GM21447 (cell line): ENCODE measurements at regions not wholly inside any gene's neighbourhood (a gene's known extent, or its start where the extent isn't known, plus 50 kb on each side); places are given as distances from the start of the nearest gene placed in this dataset.
"Not testable (repeated sequence)": the region's sequence is repeated elsewhere in the genome, so short reads cannot be mapped to it uniquely, and the experiment has no call there.

Source experiments
- ATAC-seq: cut with Tn5 transposase; IDR thresholded peaks from one replicate; pipeline ENCODE4 v1.9.1; 2021; ENCODE audit not compliant: unreplicated experiment

DNA sequence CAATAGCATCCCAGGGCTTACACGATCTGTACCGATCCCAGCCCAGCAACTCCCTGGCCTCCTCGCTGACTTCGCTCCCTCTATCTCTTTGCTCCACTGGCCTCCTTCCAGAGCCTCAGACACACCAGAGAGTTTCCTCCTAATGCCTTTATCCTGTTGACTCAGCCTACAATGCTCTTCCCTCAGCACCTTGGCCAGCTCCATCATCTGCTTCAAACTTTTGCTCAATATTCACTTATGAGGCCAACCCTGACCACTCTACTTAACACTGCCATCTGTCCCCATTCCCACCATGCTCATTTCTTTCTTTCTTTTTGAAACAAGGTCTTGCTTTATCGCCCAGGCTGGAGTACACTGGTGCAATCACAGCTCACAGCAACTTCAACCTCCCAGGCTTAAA, 180.9 kb downstream of the CEP170 start:
- ATAC-seq = not testable (repeated sequence)

DNA sequence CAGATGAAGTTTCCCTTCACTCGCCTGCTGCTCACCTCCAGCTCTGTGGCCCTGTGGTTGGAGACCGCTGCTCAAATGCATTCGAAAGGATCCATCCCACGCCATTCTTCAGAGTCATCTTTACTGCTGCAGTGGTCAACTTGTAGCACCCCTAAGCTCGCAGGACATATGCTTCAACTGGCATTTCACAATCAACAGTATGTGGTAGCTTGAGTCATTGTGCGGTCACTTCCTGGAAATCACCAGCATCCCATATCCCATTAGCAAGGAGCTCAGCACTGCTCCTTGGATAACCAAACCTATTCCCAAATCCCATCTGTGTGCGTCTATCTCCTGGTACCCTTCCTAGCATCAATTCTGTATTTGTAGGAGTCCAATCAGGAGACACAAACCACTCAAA, 188.0 kb downstream of the CEP170 start:
- not testable (repeated sequence) for ATAC-seq

- not testable (repeated sequence) for ATAC-seq
These were observed 193.1 kb downstream of the CEP170 start for GRCh38 chr1:243061965-243062364.

DNA sequence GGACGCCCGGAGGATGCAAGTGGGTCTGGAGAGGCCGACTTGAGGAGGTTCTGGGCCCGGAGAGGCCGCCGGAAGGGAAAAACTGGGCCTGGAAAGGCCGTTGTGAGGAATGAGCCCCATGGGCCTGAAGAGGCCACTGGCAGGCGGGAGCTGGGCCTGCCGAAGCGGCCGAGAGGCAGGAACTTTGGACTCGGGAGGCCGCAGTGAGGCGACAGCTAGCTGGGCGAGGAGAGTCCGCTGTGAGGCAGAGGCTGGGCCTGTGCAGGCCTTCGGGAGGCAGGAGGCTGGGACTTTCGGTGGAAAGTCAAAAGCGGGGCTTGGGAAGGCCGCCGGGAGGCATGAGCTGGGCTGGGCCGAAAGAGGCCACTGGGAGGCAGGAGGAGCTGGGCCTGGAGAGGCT, 199.6 kb downstream of the CEP170 start:
- not testable (repeated sequence) for ATAC-seq

DNA sequence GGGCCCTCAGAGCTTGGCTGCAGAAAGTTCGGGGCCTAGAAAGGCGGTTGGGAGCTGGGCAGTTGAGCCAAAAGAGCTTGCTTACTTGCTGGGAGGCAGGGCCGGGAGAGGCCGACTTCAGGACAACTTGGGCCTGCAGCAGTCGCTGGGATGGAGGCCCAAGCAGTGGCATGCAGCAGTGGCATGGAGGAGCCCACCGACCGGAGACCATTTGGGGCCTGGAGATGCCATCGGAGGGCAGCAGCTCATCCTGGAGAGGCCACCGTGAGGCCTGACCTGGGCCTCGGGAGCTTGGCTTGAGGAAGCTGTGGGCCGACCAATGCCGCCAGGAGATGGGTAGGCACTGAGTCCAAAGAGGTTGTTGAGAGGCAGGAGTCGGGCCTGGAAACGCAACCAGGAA, 200.0 kb downstream of the CEP170 start:
- not testable (repeated sequence) for ATAC-seq

DNA sequence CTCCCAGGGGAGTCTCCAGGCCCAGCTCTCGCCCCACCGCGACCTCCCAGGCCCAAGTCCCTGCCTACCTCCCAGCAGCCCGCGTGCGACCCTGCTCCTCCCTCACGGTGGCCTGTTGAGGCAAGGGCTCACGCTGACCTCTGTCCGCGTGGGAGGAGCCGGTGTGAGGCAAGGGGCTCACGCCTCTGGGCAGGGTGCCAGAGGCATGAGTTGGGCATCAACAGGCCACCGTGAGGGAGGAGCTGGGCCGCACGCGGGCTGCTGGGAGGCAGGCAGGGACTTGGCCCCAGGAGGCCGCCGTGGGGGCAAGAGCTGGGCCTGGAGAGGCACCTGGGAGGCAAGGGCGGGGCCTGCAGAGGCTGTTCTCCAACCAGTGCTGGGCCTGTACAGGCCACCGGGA, 200.4 kb downstream of the CEP170 start:
- ATAC-seq = not testable (repeated sequence)

DNA sequence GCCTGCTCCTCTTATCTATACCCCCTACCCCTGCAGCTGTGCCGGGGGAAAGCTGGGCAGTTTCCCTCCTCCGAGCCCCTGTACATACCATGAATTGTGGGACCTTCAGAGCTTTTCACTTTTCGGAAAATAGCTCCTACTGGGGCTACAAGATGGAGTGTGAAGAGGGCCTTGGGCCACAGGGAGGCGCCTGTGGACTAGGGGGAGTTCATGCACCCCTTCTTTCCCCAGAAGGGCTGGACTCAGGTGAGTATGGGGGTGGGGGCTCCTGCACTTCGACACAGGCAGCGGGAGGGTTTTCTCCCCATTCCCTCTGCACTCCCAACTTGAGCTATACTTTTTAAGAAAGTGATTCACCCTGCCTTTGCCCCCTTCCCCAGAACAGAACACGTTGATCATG, 202.0 kb downstream of the CEP170 start:
- not testable (repeated sequence) for ATAC-seq

DNA sequence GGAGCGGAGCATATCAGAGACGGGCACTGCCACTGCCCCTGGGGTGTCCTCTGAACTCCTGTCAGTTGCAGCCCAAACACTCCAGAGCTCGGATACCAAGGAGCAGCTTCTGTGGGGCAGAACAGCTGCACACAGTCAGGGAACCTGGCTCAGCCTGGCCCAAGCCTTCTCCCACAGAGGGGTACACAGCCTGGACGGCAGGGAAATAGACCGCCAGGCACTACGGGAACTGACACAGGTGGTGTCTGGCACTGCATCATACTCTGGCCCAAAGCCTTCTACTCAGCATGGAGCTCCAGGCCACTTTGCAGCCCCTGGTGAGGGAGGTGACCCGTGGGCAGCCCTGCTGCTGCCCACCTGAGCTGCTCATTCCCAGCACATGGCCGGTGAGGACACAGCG, 204.5 kb downstream of the CEP170 start:
- ATAC-seq = not testable (repeated sequence)

GRCh38 chr1:243049716-243050115, 205.4 kb downstream of the CEP170 start:
- not testable (repeated sequence) for ATAC-seq

GRCh38 chr1:243021365-243021764, 233.7 kb downstream of the CEP170 start:
- not testable (repeated sequence) for ATAC-seq

- ATAC-seq = not testable (repeated sequence)
These were observed 235.9 kb downstream of the CEP170 start for GRCh38 chr1:243019030-243019635.

DNA sequence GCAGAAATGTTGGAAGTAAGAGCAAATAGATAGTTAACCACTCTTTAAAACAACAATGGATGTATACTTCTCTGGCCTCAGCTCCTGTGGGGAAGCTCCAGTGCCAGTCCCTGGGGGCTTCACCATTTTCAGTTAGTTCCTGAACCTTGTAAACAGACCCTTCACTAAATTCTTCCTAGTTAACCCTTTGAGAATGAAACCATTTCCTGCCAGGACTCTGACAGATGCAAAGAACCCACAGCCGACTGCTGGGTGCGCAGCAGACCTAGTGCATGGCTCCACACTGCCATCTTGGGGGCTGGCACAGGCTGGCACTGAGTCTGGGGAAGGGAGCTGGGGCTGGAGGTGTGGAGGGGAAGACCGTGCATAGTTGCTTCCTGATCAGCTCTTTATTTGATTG, 244.4 kb downstream of the CEP170 start:
- not testable (repeated sequence) for ATAC-seq

GRCh38 chr1:243001003-243001402, 254.1 kb downstream of the CEP170 start:
- not testable (repeated sequence) for ATAC-seq

- not testable (repeated sequence) for ATAC-seq
These were observed 262.3 kb downstream of the CEP170 start for GRCh38 chr1:242992776-242993175.

GRCh38 chr1:242985096-242985495, 270.0 kb downstream of the CEP170 start:
- not testable (repeated sequence) for ATAC-seq

- ATAC-seq = not testable (repeated sequence)
These were observed 281.7 kb downstream of the CEP170 start for GRCh38 chr1:242973341-242973740.

- no peak for ATAC-seq
These were observed 288.2 kb downstream of the CEP170 start for GRCh38 chr1:242966892-242967291.

GRCh38 chr1:242959397-242959796, 295.7 kb downstream of the CEP170 start:
- not testable (repeated sequence) for ATAC-seq

GRCh38 chr1:242954945-242955344, 300.1 kb downstream of the CEP170 start:
- ATAC-seq = not testable (repeated sequence)

- ATAC-seq = no peak
These were observed 308.9 kb downstream of the CEP170 start for GRCh38 chr1:242946206-242946605.

- not testable (repeated sequence) for ATAC-seq
These were observed 318.4 kb downstream of the CEP170 start for GRCh38 chr1:242936725-242937124.

DNA sequence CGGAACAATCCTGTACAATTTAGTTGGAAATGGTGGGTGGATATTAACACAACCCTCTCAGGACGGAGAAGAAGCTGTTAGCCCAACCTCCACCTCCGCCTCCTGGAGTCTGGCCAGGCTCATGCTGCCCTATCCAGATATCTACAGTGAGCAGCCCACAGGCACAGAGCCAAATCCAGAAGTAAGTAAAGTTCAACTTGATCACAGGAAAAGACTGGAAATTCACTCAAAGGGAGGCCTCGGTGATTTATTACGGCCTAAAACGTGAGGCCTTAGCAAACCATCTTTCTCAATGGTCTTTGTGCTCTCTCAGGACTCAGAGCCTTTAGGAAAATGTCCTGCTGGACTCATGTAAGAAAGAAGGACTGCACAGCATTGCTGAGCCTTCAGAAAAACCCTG, 330.4 kb downstream of the CEP170 start:
- ATAC-seq = not testable (repeated sequence)

DNA sequence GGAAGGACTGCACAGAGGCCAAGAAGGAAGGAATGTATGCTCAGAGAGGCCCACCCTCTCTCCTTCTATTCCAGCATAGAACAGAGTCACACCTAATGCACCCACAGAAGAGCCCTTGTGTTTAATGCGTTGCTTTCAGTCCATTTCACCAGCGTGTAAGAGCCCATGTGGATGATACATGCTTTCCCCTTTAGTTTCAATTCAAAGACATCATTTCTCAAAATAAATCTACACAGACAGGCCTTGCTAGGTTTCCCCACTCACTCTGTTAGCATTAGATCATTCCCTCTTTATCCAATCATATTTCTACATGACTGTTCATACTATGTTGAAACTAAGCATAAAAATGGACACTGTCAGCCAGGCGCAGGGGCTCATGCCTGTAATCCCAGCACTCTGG, 331.5 kb downstream of the CEP170 start:
- not testable (repeated sequence) for ATAC-seq
